ENCODE measurements at regions not wholly inside any gene's neighbourhood (a gene's known extent, or its start where the extent isn't known, plus 50 kb on each side); places are given as distances from the start of the nearest gene placed in this dataset.
"Not testable (repeated sequence)": the region's sequence is repeated elsewhere in the genome, so short reads cannot be mapped to it uniquely, and the experiment has no call there.

GRCh38 chr4:188341428-188341827 lies 202.2 kb downstream of the TRIML1 start:
- Histone ChIP-seq H3K27ac (ENCODE audit: low read depth, low read length) (no peak overlapping the region), H3K4me2 (ENCODE audit: low read length) (no peak overlapping the region), H3K27me3 (ENCODE audit: control insufficient read depth, low read length) (no peaks in the 10 kb centered on the region), H3K79me2 (ENCODE audit: control insufficient read depth, low read length) (no peaks in the 10 kb centered on the region), H3K9me3 (ENCODE audit: control insufficient read depth, insufficient read depth, low read length) (no peaks in the 10 kb centered on the region; the same call in 1 of the 2 replicates), H3K4me1 (ENCODE audit: control insufficient read depth, low read length) (no peaks in the 10 kb centered on the region), H3K9me2 (replicated peaks; ENCODE audit: control insufficient read depth, low read length) (no peaks in the 10 kb centered on the region), H3K4me3 (ENCODE audit: low read length) (no peak overlapping the region), H3F3A (ENCODE audit: control insufficient read depth, insufficient read depth) (no peaks in the 10 kb centered on the region), H4K20me1 (ENCODE audit: control insufficient read depth, insufficient read depth, low read depth, low read length) (no peaks in the 10 kb centered on the region), H3K36me3 (ENCODE audit: control insufficient read depth, low read length) (no peaks in the 10 kb centered on the region)
- TF ChIP-seq, protein P1, sequence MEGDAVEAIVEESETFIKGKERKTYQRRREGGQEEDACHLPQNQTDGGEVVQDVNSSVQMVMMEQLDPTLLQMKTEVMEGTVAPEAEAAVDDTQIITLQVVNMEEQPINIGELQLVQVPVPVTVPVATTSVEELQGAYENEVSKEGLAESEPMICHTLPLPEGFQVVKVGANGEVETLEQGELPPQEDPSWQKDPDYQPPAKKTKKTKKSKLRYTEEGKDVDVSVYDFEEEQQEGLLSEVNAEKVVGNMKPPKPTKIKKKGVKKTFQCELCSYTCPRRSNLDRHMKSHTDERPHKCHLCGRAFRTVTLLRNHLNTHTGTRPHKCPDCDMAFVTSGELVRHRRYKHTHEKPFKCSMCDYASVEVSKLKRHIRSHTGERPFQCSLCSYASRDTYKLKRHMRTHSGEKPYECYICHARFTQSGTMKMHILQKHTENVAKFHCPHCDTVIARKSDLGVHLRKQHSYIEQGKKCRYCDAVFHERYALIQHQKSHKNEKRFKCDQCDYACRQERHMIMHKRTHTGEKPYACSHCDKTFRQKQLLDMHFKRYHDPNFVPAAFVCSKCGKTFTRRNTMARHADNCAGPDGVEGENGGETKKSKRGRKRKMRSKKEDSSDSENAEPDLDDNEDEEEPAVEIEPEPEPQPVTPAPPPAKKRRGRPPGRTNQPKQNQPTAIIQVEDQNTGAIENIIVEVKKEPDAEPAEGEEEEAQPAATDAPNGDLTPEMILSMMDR (IDR thresholded peaks at IDR 0.05; ENCODE audit: low read depth, low read length, poor library complexity, severe bottlenecking) = no peak
- TF ChIP-seq EZH2phosphoT487 (IDR thresholded peaks at IDR 0.05; ENCODE audit: borderline replicate concordance, low read length) = no peak

DNA sequence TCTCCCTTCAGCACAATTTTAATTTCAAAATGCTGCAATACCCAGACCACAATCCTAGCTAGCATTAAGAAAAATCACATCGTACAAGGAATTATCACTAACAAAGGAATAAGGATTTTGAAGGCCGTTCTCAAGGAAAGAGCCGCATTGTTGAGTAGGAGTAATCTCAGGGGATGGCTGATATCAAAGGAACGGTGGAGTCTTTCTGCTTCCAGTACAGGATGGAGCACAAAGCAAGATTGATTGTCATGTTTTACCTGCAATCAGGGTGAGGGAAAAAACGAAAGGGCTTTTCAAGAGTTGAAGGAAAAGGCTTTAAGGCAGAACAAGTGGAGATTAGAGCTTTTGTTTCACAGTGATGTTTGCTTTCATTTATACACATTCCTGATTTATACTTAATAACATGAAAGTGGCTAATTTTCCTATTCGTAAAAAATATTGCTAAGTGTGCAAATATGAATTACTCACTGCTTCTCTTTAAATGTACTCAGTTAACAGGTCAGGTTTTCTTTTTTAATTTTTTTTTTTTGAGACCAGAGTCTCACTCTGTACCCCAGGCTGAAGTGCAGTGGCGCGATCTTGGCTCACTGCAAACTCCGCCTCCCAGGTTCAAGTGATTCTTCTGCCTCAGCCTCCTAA lies 207.0 kb downstream of the TRIML1 start:
- H3K4me1 ChIP-seq (ENCODE audit: control insufficient read depth, low read length) = no peaks in the 10 kb centered on the region
- no peaks in the 10 kb centered on the region for H3K27me3 ChIP-seq (ENCODE audit: control insufficient read depth, low read length)
- H3K79me2 ChIP-seq (ENCODE audit: control insufficient read depth, low read length) = no peaks in the 10 kb centered on the region
- TF ChIP-seq, protein P1 (IDR thresholded peaks at IDR 0.05; ENCODE audit: low read depth, low read length, poor library complexity, severe bottlenecking) = no peak
- TF ChIP-seq EZH2phosphoT487 (IDR thresholded peaks at IDR 0.05; ENCODE audit: borderline replicate concordance, low read length) = no peak
- no peak overlapping the region for H3K4me2 ChIP-seq (ENCODE audit: low read length)
- H3K9me2 ChIP-seq (replicated peaks; ENCODE audit: control insufficient read depth, low read length) = no peaks in the 10 kb centered on the region
- no peak overlapping the region for H3K27ac ChIP-seq (ENCODE audit: low read depth, low read length)
- H3K4me3 ChIP-seq (ENCODE audit: low read length) = no peak overlapping the region
- no peaks in the 10 kb centered on the region; the same call in 1 of the 2 replicates for H3K9me3 ChIP-seq (ENCODE audit: control insufficient read depth, insufficient read depth, low read length)
- H4K20me1 ChIP-seq (ENCODE audit: control insufficient read depth, insufficient read depth, low read depth, low read length) = no peaks in the 10 kb centered on the region
- no peaks in the 10 kb centered on the region for H3K36me3 ChIP-seq (ENCODE audit: control insufficient read depth, low read length)
- no peaks in the 10 kb centered on the region for H3F3A ChIP-seq (ENCODE audit: control insufficient read depth, insufficient read depth)

DNA sequence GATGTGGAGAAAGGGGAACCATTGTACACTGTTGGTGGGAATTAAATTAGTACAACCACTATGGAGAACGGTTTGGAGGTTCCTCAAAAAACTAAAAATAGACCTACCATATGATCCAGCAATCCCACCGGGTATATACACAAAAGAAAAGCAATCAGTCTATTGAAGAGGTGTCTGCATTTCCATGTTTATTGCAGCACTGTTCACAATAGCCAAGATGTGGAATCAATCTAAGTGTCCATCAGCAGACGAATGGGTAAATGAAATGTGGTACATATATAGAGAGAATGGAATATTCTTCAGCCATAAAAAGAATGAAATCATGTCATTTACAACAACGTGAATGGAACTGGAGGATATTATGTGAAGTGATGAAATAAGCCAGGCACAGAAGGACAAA lies 208.1 kb downstream of the TRIML1 start:
- Histone ChIP-seq H3K79me2 (ENCODE audit: control insufficient read depth, low read length) (no peaks in the 10 kb centered on the region), H3K36me3 (ENCODE audit: control insufficient read depth, low read length) (no peaks in the 10 kb centered on the region), H3K4me3 (ENCODE audit: low read length) (no peak overlapping the region), H3K4me2 (ENCODE audit: low read length) (no peak overlapping the region), H3K4me1 (ENCODE audit: control insufficient read depth, low read length) (no peaks in the 10 kb centered on the region), H3K27me3 (ENCODE audit: control insufficient read depth, low read length) (no peaks in the 10 kb centered on the region), H3F3A (ENCODE audit: control insufficient read depth, insufficient read depth) (no peaks in the 10 kb centered on the region), H3K9me2 (replicated peaks; ENCODE audit: control insufficient read depth, low read length) (no peaks in the 10 kb centered on the region), H3K27ac (ENCODE audit: low read depth, low read length) (no peak overlapping the region), H3K9me3 (ENCODE audit: control insufficient read depth, insufficient read depth, low read length) (no peaks in the 10 kb centered on the region), H4K20me1 (ENCODE audit: control insufficient read depth, insufficient read depth, low read depth, low read length) (no peaks in the 10 kb centered on the region)
- TF ChIP-seq EZH2phosphoT487 (IDR thresholded peaks at IDR 0.05; ENCODE audit: borderline replicate concordance, low read length) = no peak
- TF ChIP-seq, protein P1 (IDR thresholded peaks at IDR 0.05; ENCODE audit: low read depth, low read length, poor library complexity, severe bottlenecking) = no peak

GRCh38 chr4:188349569-188349968 lies 210.3 kb downstream of the TRIML1 start:
- H3K27ac ChIP-seq (ENCODE audit: low read depth, low read length); H3K79me2 ChIP-seq (ENCODE audit: control insufficient read depth, low read length): not testable (repeated sequence)

More at GRCh38 chr4:188349569-188349968, 210.3 kb downstream of the TRIML1 start:
- H3K36me3 ChIP-seq (ENCODE audit: control insufficient read depth, low read length); H3K9me3 ChIP-seq (ENCODE audit: control insufficient read depth, insufficient read depth, low read length); H4K20me1 ChIP-seq (ENCODE audit: control insufficient read depth, insufficient read depth, low read depth, low read length); H3K9me2 ChIP-seq (replicated peaks; ENCODE audit: control insufficient read depth, low read length); H3F3A ChIP-seq (ENCODE audit: control insufficient read depth, insufficient read depth); H3K4me3 ChIP-seq (ENCODE audit: low read length); H3K4me1 ChIP-seq (ENCODE audit: control insufficient read depth, low read length); H3K4me2 ChIP-seq (ENCODE audit: low read length); H3K27me3 ChIP-seq (ENCODE audit: control insufficient read depth, low read length): not testable (repeated sequence)

Data from DOHH2 (cell line).